H1 (cell line): ENCODE measurements at regions not wholly inside any gene's neighbourhood (a gene's known extent, or its start where the extent isn't known, plus 50 kb on each side); places are given as distances from the start of the nearest gene placed in this dataset.

Source experiments
- CHD1 ChIP-seq: IDR thresholded peaks from 2 replicates; pipeline ENCODE4 v1.6.1; 2012; ENCODE audit warnings: low read depth, low read length, improper control_type of control experiment
- CHD7 ChIP-seq: fragments of 300-600 bp; sonication (generic); IDR thresholded peaks from 2 replicates; pipeline ENCODE4 v1.7.1; 2012; ENCODE audit warnings: low read length, moderate library complexity, mild to moderate bottlenecking, inconsistent platforms; ENCODE audit not compliant: insufficient replicate concordance
- KDM1A ChIP-seq: fragments of 200-600, 300-600 bp; sonication (generic); IDR thresholded peaks from 2 replicates; pipeline ENCODE4 v1.7.1; 2016; ENCODE audit warnings: mild to moderate bottlenecking, low read length, borderline replicate concordance
- SP4 ChIP-seq: IDR thresholded peaks from 2 replicates; pipeline ENCODE4 v1.6.1; 2012; ENCODE audit warnings: low read length, inconsistent platforms

GRCh38 chr21:36613059-36613458 lies 85.9 kb upstream of the SIM2 start (continued):
- TF ChIP-seq CHD7 (no peak), CHD1 (no peak), KDM1A (no peak), SP4 (no peak)
